Fibroblast of lung (primary cell): ENCODE measurements at regions not wholly inside any gene's neighbourhood (a gene's known extent, or its start where the extent isn't known, plus 50 kb on each side); places are given as distances from the start of the nearest gene placed in this dataset.
"Not testable (repeated sequence)": the region's sequence is repeated elsewhere in the genome, so short reads cannot be mapped to it uniquely, and the experiment has no call there.

Experiments
- DNase-seq, 2 donors: peaks; one replicate each; pipeline versions ENCODE4 v3.0.0 to v3.0.0-alpha.2; 2010; ENCODE audit warnings: low read depth in 2 of 2
- H2AFZ ChIP-seq: 2 replicates; pipeline ENCODE4 v1.5.1; 2012; ENCODE audit warnings: low read length, control low read depth, inconsistent platforms
- H3K27ac ChIP-seq: 2 replicates; pipeline ENCODE4 v1.5.1; 2011; ENCODE audit warnings: low read length, control low read depth; ENCODE audit not compliant: insufficient read depth
- H3K27me3 ChIP-seq: 2 replicates; pipeline ENCODE4 v1.5.1; 2011; ENCODE audit warnings: mild to moderate bottlenecking, low read length; ENCODE audit not compliant: control insufficient read depth, insufficient read depth
- H3K36me3 ChIP-seq: 2 replicates; pipeline ENCODE4 v1.5.1; 2011; ENCODE audit warnings: low read length; ENCODE audit not compliant: control insufficient read depth, insufficient read depth
- H3K4me1 ChIP-seq: 2 replicates; pipeline ENCODE4 v1.5.1; 2011; ENCODE audit warnings: low read length; ENCODE audit not compliant: control insufficient read depth, insufficient read depth; ENCODE audit errors: extremely low read depth
- H3K4me2 ChIP-seq: 2 replicates; pipeline ENCODE4 v1.5.1; 2011; ENCODE audit warnings: low read length, control low read depth; ENCODE audit not compliant: insufficient read depth; ENCODE audit errors: extremely low read depth
- H3K4me3 ChIP-seq, 4 experiments: fragments of 200-600 bp in 1 of 4; sonication (generic) in 1 of 4; replicated peaks in 1 of 4; 2 replicates each; pipeline ENCODE4 v1.5.1; 2011 to 2016; ENCODE audit warnings: low read length in 4 of 4, low read depth in 3 of 4, mild to moderate bottlenecking in 3 of 4, control low read depth in 2 of 4, inconsistent platforms in 1 of 4, mixed read lengths in 1 of 4; ENCODE audit not compliant: insufficient read depth in 1 of 4; ENCODE audit errors: control extremely low read depth in 1 of 4
- H3K79me2 ChIP-seq: 2 replicates; pipeline ENCODE4 v1.5.1; 2012; ENCODE audit warnings: mild to moderate bottlenecking, low read length, inconsistent platforms; ENCODE audit not compliant: control insufficient read depth, insufficient read depth
- H3K9ac ChIP-seq: 2 replicates; pipeline ENCODE4 v1.5.1; 2011; ENCODE audit warnings: mild to moderate bottlenecking, low read length, control low read depth; ENCODE audit not compliant: insufficient read depth
- H3K9me3 ChIP-seq: 2 replicates; pipeline ENCODE4 v1.5.1; 2012; ENCODE audit warnings: low read depth, low read length; ENCODE audit not compliant: control insufficient read depth, insufficient read depth
- H4K20me1 ChIP-seq: 2 replicates; pipeline ENCODE4 v1.5.1; 2011; ENCODE audit warnings: low read length; ENCODE audit not compliant: control insufficient read depth, insufficient read depth; ENCODE audit errors: extremely low read depth

DNA sequence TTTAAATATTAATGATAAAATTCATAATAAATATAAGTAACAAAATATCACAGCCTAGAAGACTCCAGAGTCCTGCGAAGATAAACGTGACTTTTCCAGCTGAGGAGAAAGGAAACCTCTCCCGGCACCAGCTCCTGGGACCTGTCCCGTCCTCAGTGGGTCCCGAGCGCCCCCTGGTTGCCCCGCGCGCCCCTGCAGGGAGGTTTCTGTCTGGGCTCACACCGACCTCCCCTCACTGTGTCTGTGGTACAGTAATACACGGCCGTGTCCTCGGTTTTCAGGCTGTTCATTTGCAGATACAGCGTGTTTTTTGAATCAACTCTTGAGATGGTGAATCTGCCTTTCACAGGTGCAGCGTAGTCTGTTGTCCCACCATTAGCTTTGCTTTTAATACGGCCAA lies 478.7 kb downstream of the TP53TG3F start:
- not testable (repeated sequence) for H3K27me3 ChIP-seq, H2AFZ ChIP-seq, H3K36me3 ChIP-seq, H3K79me2 ChIP-seq, H3K4me3 ChIP-seq, H3K4me1 ChIP-seq, H4K20me1 ChIP-seq, DNase-seq, H3K27ac ChIP-seq, H3K9ac ChIP-seq, H3K9me3 ChIP-seq, H3K4me2 ChIP-seq

DNA sequence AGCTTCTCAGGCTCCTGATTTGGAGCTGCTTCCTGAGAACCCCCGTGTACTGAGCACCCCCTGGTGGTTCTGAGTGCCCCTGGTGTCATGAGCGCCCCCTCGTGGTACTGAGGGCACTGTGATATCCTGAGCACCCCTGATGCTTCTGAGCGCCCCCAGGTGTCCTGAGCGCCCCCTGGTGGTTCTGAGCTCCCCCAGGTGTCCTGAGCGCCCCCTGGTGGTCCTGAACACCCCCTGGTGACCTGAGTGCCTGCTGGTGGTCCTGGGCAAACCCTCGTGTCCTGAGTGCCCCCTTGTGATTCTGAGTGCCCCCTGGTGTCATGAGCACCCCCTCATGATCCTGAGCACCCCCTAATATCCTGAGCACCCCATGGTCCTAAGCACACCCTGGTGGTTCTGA lies 502.1 kb downstream of the TP53TG3F start:
- not testable (repeated sequence) for H3K9ac ChIP-seq, DNase-seq, H3K9me3 ChIP-seq, H3K27ac ChIP-seq, H3K4me1 ChIP-seq, H3K36me3 ChIP-seq, H3K4me2 ChIP-seq, H3K79me2 ChIP-seq, H3K27me3 ChIP-seq, H3K4me3 ChIP-seq, H4K20me1 ChIP-seq, H2AFZ ChIP-seq

DNA sequence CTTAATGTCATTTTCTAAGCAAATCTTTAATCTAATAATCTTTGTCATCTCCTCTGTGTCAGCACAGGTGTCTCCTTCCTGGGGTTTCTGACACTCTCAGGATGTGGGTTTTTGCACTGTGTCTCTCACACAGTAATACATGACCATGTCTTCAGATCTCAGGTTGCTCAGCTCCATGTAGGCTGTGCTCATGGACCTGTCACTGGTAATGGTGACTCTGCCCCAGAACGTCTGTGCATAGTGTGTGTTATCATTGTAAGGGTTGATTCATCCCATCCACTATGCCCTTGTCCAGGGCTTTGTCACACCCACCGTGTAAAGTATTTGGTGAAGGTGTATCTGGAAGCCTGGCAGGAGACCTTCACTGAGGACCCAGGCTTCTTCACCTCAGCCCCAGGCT lies 506.1 kb downstream of the TP53TG3F start:
- H3K4me2 ChIP-seq, H3K27ac ChIP-seq, H3K27me3 ChIP-seq, H4K20me1 ChIP-seq, H3K79me2 ChIP-seq, H3K36me3 ChIP-seq, H2AFZ ChIP-seq, H3K4me3 ChIP-seq, H3K9me3 ChIP-seq, H3K4me1 ChIP-seq, H3K9ac ChIP-seq, DNase-seq: not testable (repeated sequence)

DNA sequence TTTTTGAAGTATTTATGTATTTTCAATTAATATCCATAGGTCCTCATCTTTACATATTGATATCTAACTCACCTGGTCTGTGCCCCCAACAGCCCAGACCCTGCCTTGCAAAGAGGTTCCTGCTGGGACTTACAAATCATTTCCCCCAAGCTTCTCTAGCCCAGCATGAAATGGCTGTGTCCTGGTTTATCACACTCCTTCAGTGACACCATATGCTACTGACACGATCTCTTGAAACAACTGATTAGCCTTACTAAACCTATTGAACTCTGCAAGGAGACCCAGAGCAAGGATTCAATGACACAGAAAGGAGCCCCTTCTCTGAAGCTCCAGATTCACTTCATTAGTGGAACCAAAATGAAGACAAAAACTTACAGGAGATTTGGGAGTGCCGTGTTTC lies 507.4 kb downstream of the TP53TG3F start:
- H4K20me1 ChIP-seq, H3K4me3 ChIP-seq, H3K27me3 ChIP-seq, DNase-seq, H3K36me3 ChIP-seq, H3K27ac ChIP-seq, H3K4me1 ChIP-seq, H3K9ac ChIP-seq, H3K9me3 ChIP-seq, H2AFZ ChIP-seq, H3K4me2 ChIP-seq, H3K79me2 ChIP-seq: not testable (repeated sequence)

DNA sequence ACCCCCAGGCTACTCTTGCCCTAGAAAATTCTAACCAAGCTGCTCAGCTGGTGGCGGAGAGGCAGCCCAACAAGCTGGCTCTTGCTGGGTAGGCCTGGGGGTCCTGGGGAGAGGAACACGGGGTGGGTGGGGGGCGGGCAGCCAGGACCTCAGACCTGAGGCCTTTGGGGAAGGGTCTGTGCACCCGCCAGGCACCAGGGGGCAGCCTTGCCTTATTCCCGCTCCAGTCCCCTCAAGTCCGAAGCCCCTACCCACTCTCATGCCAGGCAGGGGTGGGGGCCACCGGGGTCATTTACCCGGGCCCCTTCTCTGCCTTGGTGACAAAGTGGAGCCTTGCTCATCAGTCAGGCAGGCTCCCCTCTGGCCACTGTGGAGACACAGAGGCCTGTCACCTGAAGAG lies 515.1 kb downstream of the TP53TG3F start:
- not testable (repeated sequence) for H2AFZ ChIP-seq, H3K36me3 ChIP-seq, DNase-seq, H3K79me2 ChIP-seq, H3K9me3 ChIP-seq, H4K20me1 ChIP-seq, H3K4me3 ChIP-seq, H3K4me1 ChIP-seq, H3K27ac ChIP-seq, H3K9ac ChIP-seq, H3K4me2 ChIP-seq, H3K27me3 ChIP-seq

DNA sequence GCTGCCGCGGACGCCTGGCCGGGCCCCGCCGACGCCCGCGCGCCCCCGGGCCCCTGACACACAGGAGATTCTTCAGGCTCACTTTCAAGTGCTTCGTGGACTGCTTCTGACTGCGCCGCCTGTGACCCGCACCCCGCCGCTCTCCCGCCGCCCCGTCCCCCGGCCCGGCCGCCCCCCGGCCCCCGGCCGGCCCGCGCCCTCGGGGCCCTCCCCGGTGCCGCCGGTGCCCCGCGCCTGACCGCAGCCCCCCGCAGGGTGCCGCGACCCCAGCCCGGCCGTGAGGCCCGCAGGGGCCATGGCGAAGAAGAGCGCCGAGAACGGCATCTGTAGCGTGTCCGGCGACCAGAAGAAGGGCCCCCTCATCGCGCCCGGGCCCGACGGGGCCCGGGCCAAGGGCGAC lies 516.3 kb downstream of the TP53TG3F start:
- H3K27ac ChIP-seq, H3K79me2 ChIP-seq, H3K4me3 ChIP-seq, H4K20me1 ChIP-seq, H3K9ac ChIP-seq, DNase-seq, H3K27me3 ChIP-seq, H3K36me3 ChIP-seq, H3K4me1 ChIP-seq, H2AFZ ChIP-seq, H3K4me2 ChIP-seq, H3K9me3 ChIP-seq: not testable (repeated sequence)

DNA sequence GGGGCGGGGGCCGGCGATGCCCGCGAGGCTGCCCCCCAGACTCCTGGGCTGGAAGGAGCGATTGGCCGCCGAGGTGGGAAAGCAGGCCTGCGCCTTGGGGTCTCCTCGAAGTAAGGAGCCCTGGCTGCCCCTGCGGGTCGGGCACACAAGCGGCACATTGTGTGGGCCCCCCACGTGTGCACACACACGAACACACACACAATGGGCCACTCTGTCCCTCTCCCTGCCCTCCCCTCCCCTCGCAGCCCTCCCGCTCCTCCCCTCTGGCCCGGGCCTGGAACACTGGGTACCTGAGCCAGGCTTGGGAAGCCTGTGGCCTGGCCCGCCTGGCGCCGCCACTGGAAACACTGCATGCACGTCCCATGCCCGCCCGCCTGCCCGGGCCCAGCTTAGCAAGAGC lies 517.1 kb downstream of the TP53TG3F start:
- not testable (repeated sequence) for H4K20me1 ChIP-seq, H3K9ac ChIP-seq, H3K4me2 ChIP-seq, H3K9me3 ChIP-seq, H3K36me3 ChIP-seq, H3K4me1 ChIP-seq, H3K79me2 ChIP-seq, H3K27ac ChIP-seq, H3K27me3 ChIP-seq, H2AFZ ChIP-seq, DNase-seq, H3K4me3 ChIP-seq
